Activated CD4-positive, alpha-beta memory T cell treated with anti-CD3 and anti-CD28 coated beads for 36 hours (primary cell): ENCODE measurements at regions not wholly inside any gene's neighbourhood (a gene's known extent, or its start where the extent isn't known, plus 50 kb on each side); places are given as distances from the start of the nearest gene placed in this dataset.

Source experiments
- CTCF ChIA-PET: fragments of 350-600 bp; sonication (Branson Sonifier 250); formaldehyde crosslinking; loops from one replicate; lab custom pipeline; 2021; ENCODE audit warnings: antibody characterized with exemption, inconsistent platforms; lab: Charles Lee
- POLR2A ChIA-PET: fragments of 350-600 bp; sonication (Branson Sonifier 250); formaldehyde crosslinking; loops from one replicate; lab custom pipeline; 2021; ENCODE audit warnings: antibody characterized with exemption; lab: Charles Lee
- DNase-seq: peaks from one replicate; pipeline ENCODE4 v3.0.0-alpha.2; 2020
- H3K27ac Mint-ChIP-seq: one replicate; pipeline ENCODE4 v1.8.0; 2021; ENCODE audit warnings: mixed read lengths
- H3K27me3 Mint-ChIP-seq: one replicate; pipeline ENCODE4 v1.8.0; 2021; ENCODE audit warnings: mixed read lengths
- H3K36me3 Mint-ChIP-seq: one replicate; pipeline ENCODE4 v1.8.0; 2021; ENCODE audit warnings: mixed read lengths
- H3K4me1 Mint-ChIP-seq: one replicate; pipeline ENCODE4 v1.8.0; 2021; ENCODE audit warnings: low read depth, mixed read lengths
- H3K4me3 Mint-ChIP-seq: one replicate; pipeline ENCODE4 v1.8.0; 2021; ENCODE audit warnings: mild to moderate bottlenecking, mixed read lengths
- H3K9me3 Mint-ChIP-seq: one replicate; pipeline ENCODE4 v1.8.0; 2021; ENCODE audit warnings: mixed read lengths
- intact Hi-C: fragments of 100-400 bp; cut with micrococcal nuclease; formaldehyde crosslinking; loops from one replicate; pipeline ENCODE4 v1.15.1; 2023

DNA sequence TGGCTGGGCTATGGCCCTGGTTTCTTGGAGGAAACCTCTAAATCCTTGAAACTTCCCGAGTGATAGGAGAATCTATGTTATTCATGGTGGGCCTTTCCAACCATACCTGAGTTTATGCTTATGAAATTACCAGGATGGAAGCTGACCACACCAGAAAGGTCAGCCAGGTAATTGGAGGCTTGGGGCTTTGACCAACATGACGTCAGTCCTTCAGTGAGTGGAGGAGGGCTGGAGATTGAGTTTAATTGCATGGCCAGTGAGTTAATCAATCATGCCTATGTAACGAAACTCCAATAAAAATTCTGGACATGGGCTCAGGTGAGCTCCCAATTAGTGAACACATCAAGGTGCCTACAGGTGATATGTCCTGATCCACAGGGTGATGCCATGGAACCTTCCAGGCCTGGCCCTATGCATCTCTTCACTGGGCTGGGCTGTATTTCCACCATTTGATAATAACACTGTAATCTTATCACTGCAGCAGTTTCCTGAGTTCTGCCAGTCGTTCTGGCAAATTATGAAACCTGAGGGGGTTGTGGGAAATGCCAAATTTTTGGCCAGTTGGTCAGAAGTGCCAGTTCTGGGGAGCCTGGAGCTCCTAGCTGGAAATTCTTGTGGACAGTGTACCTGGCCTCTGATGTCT is 106.5 kb downstream of the CDH26 start:
- no peaks in the 10 kb centered on the region for H3K27me3 Mint-ChIP-seq
- POLR2A ChIA-PET: no interaction called here
- H3K9me3 Mint-ChIP-seq: no peaks in the 10 kb centered on the region
- peaks cover 19% of the 10 kb centered on the region for H3K4me1 Mint-ChIP-seq
- CTCF ChIA-PET: no interaction called here
- H3K27ac Mint-ChIP-seq: no peak overlapping the region
- no peak overlapping the region for H3K4me3 Mint-ChIP-seq
- no peak for DNase-seq
- H3K36me3 Mint-ChIP-seq: no peaks in the 10 kb centered on the region
- intact Hi-C loops: no loop called here

DNA sequence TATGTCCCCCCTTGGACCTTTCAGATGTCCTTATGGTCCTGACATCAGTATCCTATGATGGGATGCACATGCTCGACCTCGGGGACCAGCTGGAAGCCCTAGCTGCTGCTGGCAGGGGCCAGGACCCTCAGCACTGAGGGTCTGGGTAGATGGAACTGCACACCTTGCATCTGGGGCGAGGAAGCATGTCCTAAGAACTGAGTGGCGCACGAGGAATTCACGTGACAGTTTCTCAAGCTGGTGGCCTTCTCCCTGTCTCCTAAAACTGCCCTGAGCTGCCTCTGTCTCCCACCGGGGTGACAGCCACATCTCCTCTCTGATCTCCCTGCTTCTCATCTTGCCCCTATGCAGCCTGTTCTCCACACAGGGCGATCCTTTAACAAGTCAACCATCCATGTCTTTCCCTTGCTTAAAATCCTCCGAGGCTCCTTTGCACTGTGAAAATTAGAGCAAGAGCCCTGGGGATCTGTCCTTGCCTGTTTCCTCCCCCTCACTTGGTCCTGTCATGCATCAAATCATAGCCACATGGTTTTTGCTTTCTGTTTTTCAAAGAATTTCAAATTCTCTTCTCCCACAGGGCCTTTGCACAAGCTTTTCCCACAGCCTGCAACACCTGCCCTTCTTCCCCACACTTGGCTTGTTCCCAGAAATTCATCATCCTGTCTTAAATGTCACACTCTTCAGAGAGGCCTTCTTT is 107.7 kb downstream of the CDH26 start:
- Mint-ChIP-seq H3K9me3 (no peaks in the 10 kb centered on the region), H3K4me1 (peaks cover 19% of the 10 kb centered on the region), H3K36me3 (no peaks in the 10 kb centered on the region), H3K27me3 (no peaks in the 10 kb centered on the region), H3K4me3 (no peak overlapping the region), H3K27ac (no peak overlapping the region)
- intact Hi-C loops: no loop called here
- no peak for DNase-seq
- POLR2A ChIA-PET: no interaction called here
- CTCF ChIA-PET: no interaction called here

DNA sequence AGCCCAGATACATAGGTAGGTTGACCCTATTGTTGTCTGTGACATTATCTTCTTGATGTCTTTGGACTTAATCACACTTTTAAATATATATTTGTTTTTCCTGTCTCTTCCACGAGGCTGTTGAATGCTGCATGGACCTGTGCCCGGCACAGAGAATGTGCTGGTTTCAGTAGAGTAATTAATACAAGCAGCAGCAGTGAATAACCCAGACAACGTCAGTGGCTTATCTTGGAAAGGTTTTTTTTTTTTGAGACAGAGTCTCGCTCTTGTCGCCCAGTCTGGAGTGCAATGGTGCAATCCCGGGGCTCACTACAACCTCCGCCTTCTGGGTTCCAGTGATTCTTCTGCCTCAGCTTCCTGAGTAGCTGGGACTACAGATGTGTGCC is 108.2 kb downstream of the CDH26 start:
- Mint-ChIP-seq H3K9me3 (no peaks in the 10 kb centered on the region), H3K27me3 (no peaks in the 10 kb centered on the region), H3K4me3 (no peak overlapping the region), H3K36me3 (no peaks in the 10 kb centered on the region), H3K27ac (no peak overlapping the region), H3K4me1 (peaks cover 19% of the 10 kb centered on the region)
- intact Hi-C loops: no loop called here
- POLR2A ChIA-PET: no interaction called here
- DNase-seq: no peak
- CTCF ChIA-PET: no interaction called here

DNA sequence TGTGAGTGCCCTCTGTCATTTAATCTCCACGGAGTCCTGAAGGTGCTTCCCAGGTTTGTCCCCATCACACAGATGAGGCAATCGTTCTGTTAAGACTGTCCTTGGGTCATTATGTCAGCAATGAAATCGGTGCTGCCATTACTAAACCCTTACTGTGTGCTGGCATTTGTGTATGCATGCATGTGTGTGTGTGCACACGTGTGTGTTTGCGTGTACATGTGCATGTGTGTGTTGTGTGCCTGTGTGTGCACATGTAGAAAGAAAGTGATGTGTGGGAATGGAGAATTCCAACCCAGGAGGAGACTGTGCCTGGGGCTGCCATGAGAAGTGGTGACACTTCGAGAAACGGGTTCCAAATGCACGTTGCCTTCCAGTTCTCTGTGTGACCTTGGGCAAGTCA is 110.3 kb downstream of the CDH26 start:
- Mint-ChIP-seq H3K4me3 (no peak overlapping the region), H3K36me3 (peaks cover 6% of the 10 kb centered on the region), H3K9me3 (peaks cover 4% of the 10 kb centered on the region), H3K4me1 (peaks cover 11% of the 10 kb centered on the region), H3K27me3 (no peaks in the 10 kb centered on the region), H3K27ac (no peak overlapping the region)
- CTCF ChIA-PET: interaction anchor here (1.2 kb wide), 1 partner anchor 10 kb away, joined by 3 read pairs; no protein-coding TSS in a partner anchor
- POLR2A ChIA-PET: no interaction called here
- intact Hi-C loops: no loop called here
- no peak for DNase-seq

DNA sequence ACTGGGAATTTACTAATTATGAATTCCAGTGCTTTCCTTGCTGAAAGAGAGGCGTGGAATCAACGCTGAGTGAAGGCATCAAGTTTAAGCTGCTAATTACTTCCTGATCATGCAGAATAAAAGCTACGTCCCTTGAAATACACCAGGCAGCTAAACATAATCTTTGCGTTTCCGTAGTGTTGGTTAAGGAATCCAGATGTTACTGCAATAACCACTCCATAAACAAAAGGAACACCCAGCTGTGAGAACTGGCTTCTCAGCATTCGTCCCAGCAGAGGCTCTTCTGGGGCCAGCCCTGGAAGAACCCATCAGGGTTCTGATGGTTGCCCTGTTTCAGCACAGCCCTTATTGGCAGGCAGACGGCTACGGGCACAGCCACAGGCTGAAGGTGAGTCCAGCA is 111.4 kb downstream of the CDH26 start:
- DNase-seq: no peak
- peaks cover 4% of the 10 kb centered on the region for H3K9me3 Mint-ChIP-seq
- H3K27me3 Mint-ChIP-seq: no peaks in the 10 kb centered on the region
- peaks cover 6% of the 10 kb centered on the region for H3K36me3 Mint-ChIP-seq
- H3K4me1 Mint-ChIP-seq: peaks cover 6% of the 10 kb centered on the region
- H3K27ac Mint-ChIP-seq: no peak overlapping the region
- POLR2A ChIA-PET: no interaction called here
- CTCF ChIA-PET: no interaction called here
- no peak overlapping the region for H3K4me3 Mint-ChIP-seq
- intact Hi-C loops: no loop called here

GRCh38 chr20:60070791-60071190 is 112.6 kb downstream of the CDH26 start:
- Mint-ChIP-seq H3K36me3 (peaks cover 6% of the 10 kb centered on the region), H3K9me3 (peaks cover 4% of the 10 kb centered on the region), H3K27ac (no peak overlapping the region), H3K4me3 (no peak overlapping the region), H3K27me3 (no peaks in the 10 kb centered on the region), H3K4me1 (peaks cover 6% of the 10 kb centered on the region)
- intact Hi-C loops: no loop called here
- no peak for DNase-seq
- ChIA-PET CTCF (no interaction called here), POLR2A (no interaction called here)

- Mint-ChIP-seq H3K36me3 (peaks cover 6% of the 10 kb centered on the region), H3K4me3 (no peak overlapping the region), H3K27me3 (no peaks in the 10 kb centered on the region), H3K27ac (no peak overlapping the region), H3K9me3 (peaks cover 4% of the 10 kb centered on the region), H3K4me1 (peaks cover 6% of the 10 kb centered on the region)
- DNase-seq: no peak
- ChIA-PET POLR2A (no interaction called here), CTCF (interaction anchor here (2.5 kb wide), 1 partner anchor 14 kb away, joined by 8 read pairs; no protein-coding TSS in a partner anchor)
- intact Hi-C loops: no loop called here
These were observed 113.7 kb downstream of the CDH26 start for GRCh38 chr20:60071965-60072364.

DNA sequence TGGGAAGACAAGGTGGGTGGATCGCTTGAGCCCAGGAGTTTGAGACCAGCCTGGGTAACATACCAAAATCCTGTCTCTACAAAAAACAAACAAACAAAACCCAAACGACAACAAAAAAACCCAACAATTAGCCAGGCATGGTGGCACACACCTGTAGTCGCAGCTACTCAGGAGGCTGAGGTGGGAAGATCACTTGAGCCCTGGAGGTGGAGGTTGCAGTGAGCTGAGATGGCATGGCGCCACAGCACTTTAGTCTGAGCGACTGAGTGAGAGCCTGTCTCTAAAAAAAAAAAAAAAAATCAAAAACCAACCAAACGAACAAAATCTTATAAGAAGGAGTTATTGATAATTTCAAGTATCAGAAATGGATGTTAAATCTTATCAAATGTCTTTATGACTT is 114.9 kb downstream of the CDH26 start:
- CTCF ChIA-PET: interaction anchor here (2.5 kb wide), 1 partner anchor 15 kb away, joined by 8 read pairs; no protein-coding TSS in a partner anchor
- Mint-ChIP-seq H3K27ac (no peak overlapping the region), H3K4me3 (no peak overlapping the region), H3K4me1 (peaks cover 6% of the 10 kb centered on the region), H3K9me3 (peaks cover 4% of the 10 kb centered on the region), H3K27me3 (no peaks in the 10 kb centered on the region), H3K36me3 (peaks cover 6% of the 10 kb centered on the region)
- POLR2A ChIA-PET: no interaction called here
- DNase-seq: no peak
- intact Hi-C loops: no loop called here

DNA sequence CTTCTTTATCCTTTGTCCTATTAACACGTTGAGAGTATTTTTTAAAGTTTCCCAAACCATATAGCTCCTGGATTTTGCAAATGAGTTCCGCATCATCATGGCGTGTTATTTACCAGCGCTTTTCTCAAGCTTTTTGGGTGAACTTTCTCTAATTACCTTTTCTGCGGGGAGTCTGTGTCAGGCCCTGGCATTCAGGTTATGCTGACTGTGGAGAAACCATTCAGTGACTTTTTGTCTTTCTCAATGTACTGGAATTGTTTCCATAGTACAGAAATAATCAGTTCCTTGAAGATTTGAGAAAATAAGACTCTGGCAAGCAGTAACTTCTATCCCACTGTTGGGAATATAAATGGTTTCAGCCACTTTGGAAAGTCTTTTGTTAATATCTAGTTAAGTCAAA is 115.3 kb downstream of the CDH26 start:
- intact Hi-C loops: no loop called here
- ChIA-PET POLR2A (no interaction called here), CTCF (interaction anchor here (2.5 kb wide), 1 partner anchor 16 kb away, joined by 8 read pairs; no protein-coding TSS in a partner anchor)
- Mint-ChIP-seq H3K4me1 (peaks cover 6% of the 10 kb centered on the region), H3K36me3 (peaks cover 6% of the 10 kb centered on the region), H3K9me3 (peaks cover 4% of the 10 kb centered on the region), H3K27me3 (no peaks in the 10 kb centered on the region), H3K4me3 (no peak overlapping the region), H3K27ac (no peak overlapping the region)
- DNase-seq: no peak

- no peak overlapping the region for H3K27ac Mint-ChIP-seq
These were observed 116.1 kb downstream of the CDH26 start for GRCh38 chr20:60074276-60074675.

GRCh38 chr20:60078351-60079250 is 120.4 kb downstream of the CDH26 start:
- POLR2A ChIA-PET: no interaction called here
- H3K4me3 Mint-ChIP-seq: no peak overlapping the region
- CTCF ChIA-PET: no interaction called here
- no peaks in the 10 kb centered on the region for H3K36me3 Mint-ChIP-seq
- intact Hi-C loops: no loop called here
- H3K27ac Mint-ChIP-seq: no peak overlapping the region
- H3K4me1 Mint-ChIP-seq: peaks cover 6% of the 10 kb centered on the region
- H3K27me3 Mint-ChIP-seq: peaks cover 1% of the 10 kb centered on the region
- no peak for DNase-seq
- H3K9me3 Mint-ChIP-seq: no peaks in the 10 kb centered on the region

More at GRCh38 chr20:60074276-60074675, 116.1 kb downstream of the CDH26 start:
- intact Hi-C loops: no loop called here
- CTCF ChIA-PET: interaction anchor here (2.0 kb wide), 1 partner anchor 17 kb away, joined by 11 read pairs; no protein-coding TSS in a partner anchor
- POLR2A ChIA-PET: no interaction called here
- Mint-ChIP-seq H3K4me3 (no peak overlapping the region), H3K9me3 (peaks cover 4% of the 10 kb centered on the region), H3K4me1 (peaks cover 6% of the 10 kb centered on the region), H3K36me3 (peaks cover 6% of the 10 kb centered on the region), H3K27me3 (no peaks in the 10 kb centered on the region)
- DNase-seq: no peak

DNA sequence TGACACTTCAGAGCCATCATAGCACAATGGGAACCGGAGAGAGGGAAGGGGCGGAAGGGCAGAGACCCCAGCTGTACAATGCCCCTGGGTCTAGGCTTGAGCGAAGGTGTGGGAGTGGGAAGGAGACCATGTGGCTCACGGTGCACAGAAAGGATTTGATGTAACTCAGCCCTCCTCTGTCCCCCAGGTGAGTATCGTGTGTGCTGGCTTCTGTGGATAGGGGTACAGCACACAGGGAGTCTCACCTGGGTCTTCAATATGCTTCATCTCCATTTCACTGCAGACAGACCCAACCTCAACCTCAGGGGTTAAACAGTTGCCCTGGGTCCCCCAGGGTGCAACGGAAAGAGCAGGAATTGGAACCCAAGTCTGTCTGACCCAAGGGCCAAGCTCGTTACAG is 122.2 kb downstream of the CDH26 start:
- Mint-ChIP-seq H3K9me3 (no peaks in the 10 kb centered on the region), H3K36me3 (no peaks in the 10 kb centered on the region), H3K27me3 (peaks cover 1% of the 10 kb centered on the region), H3K27ac (no peak overlapping the region), H3K4me1 (no peaks in the 10 kb centered on the region), H3K4me3 (no peak overlapping the region)
- intact Hi-C loops: no loop called here
- POLR2A ChIA-PET: no interaction called here
- no peak for DNase-seq
- CTCF ChIA-PET: interaction anchor here (2.7 kb wide), 1 partner anchor 23 kb away, joined by 11 read pairs; no protein-coding TSS in a partner anchor
